D721Med (cell line): ENCODE measurements at regions not wholly inside any gene's neighbourhood (a gene's known extent, or its start where the extent isn't known, plus 50 kb on each side); places are given as distances from the start of the nearest gene placed in this dataset.

Source experiments
- DNase-seq: peaks from one replicate; pipeline ENCODE4 v3.0.0; 2011; ENCODE audit warnings: low spot score; ENCODE audit not compliant: insufficient read length
- FAIRE-seq: peaks from 2 replicates; lab custom pipeline; 2011; peaks lifted over from hg19 to GRCh38; lab: Jason Lieb, UNC
- TF ChIP-seq, protein P1 (sequence below): IDR thresholded peaks from 2 replicates; pipeline ENCODE4 v1.5.1; 2012; ENCODE audit warnings: mild to moderate bottlenecking, control low read depth; ENCODE audit not compliant: insufficient read depth; ENCODE audit errors: missing control alignments

DNA sequence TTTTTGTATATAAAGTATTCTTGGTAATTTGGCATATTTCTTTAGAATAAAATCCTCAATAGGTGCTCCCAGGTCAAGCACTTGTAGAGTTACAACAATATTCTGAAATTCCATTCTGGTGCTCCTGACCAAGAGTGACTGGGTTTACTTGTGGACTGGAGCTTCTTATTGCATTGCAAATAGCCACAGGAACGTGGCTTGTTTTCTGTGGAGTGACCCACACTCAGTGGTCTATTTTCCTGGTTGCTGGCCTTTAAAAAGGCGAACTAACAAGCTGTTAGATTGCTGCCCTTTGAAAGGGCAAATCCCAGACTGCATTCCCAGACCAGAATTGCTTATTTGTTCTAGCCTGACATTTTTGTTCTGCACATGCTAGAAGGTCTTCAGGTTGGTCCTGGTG lies 658.8 kb upstream of the GOT2 start:
- no peak for DNase-seq
- FAIRE-seq: no peak
- TF ChIP-seq, protein P1, sequence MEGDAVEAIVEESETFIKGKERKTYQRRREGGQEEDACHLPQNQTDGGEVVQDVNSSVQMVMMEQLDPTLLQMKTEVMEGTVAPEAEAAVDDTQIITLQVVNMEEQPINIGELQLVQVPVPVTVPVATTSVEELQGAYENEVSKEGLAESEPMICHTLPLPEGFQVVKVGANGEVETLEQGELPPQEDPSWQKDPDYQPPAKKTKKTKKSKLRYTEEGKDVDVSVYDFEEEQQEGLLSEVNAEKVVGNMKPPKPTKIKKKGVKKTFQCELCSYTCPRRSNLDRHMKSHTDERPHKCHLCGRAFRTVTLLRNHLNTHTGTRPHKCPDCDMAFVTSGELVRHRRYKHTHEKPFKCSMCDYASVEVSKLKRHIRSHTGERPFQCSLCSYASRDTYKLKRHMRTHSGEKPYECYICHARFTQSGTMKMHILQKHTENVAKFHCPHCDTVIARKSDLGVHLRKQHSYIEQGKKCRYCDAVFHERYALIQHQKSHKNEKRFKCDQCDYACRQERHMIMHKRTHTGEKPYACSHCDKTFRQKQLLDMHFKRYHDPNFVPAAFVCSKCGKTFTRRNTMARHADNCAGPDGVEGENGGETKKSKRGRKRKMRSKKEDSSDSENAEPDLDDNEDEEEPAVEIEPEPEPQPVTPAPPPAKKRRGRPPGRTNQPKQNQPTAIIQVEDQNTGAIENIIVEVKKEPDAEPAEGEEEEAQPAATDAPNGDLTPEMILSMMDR: no peak

DNA sequence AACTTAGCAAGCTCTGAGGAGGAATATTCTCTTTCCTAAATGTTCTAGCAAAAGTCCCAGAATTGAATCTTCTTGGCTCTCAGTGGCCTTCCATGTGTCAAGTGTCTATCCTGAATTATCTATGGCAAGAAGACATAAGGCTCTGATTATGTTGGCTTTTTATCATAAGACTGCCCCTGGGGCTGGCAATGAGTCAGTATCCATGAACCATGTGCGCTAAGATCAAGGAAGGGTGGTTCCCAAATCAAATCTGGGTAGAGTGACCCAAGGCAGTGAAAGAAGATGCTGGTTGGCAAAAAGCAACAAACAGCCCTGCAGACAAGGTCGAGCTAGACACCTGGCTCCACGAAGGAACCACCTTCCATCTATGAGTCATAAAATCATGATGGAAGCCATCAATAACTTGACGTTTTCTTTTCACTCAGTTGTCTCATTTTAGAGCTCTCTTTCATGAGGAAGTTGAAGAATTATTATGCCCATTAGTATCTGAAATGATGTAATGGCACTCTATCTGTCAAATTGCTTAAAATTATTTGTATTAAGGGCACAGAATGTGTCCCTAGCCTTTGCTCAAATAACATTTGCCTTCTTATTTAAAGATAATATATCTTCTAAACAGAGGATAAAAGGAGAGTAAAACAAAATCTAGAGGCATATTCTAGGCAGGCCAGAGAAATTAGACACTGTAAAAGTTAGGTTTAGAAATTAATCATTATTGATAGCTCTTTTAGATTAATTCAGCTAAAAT lies 657.7 kb upstream of the GOT2 start:
- DNase-seq (no peak), FAIRE-seq (no peak)
- TF ChIP-seq, protein P1: no peak

DNA sequence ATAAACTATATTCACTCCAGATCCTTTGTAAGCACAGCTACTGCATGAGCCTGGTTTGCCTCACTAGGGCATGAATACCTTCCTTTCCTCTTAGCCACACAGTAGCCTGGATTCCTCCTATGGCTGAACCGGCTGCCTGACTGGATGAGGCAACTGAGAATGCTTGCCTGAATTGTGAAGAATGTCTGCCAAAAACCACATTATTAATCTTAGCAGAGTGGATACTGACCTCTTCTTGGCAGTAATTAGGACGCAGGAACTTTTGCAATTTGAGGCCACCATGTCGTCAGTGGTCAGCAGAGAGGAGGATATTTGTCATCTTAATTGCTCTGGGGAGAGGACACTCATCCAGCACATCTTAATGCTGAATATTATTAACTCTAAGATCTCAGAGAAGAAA lies 651.8 kb upstream of the GOT2 start:
- TF ChIP-seq, protein P1: no peak
- no peak for FAIRE-seq
- no peak for DNase-seq

DNA sequence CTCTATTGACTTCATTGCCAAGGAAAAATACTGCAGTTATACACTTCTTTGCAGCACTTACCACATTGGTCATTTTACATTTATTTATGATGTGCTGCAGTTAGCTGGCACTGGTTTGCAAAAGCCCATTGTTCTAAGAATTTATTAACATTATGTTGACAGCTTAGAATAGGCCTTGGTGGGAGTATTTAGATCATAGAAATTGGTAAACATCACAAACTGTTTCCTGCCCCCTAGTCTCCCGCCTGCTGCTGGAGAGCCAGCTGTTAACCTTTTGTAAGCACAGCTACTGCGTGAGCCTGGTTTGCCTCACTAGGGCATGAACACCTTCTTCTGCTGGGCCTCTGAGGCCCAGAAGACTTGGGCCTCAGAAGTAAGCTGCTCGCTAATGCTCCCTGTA lies 651.4 kb upstream of the GOT2 start:
- TF ChIP-seq, protein P1: no peak
- FAIRE-seq: no peak
- no peak for DNase-seq

DNA sequence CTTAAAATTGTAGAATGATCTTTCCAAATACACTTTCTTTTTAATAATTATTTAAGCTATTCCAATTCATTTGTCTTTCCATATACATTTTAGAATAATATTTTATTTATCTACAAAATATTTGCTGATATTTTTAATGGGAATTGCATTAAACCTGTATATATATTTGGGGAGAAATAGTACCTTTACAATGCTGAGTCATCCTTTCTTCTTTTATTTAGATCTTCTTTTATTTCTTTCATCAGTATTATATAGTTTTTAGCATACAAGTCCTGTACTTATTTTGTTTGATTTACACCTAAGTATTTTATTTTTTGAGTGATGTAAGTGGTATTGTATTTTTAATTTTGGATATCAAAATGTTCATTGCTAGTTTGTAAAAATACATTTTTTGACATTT lies 639.5 kb upstream of the GOT2 start:
- DNase-seq (no peak), FAIRE-seq (no peak)
- TF ChIP-seq, protein P1: no peak

DNA sequence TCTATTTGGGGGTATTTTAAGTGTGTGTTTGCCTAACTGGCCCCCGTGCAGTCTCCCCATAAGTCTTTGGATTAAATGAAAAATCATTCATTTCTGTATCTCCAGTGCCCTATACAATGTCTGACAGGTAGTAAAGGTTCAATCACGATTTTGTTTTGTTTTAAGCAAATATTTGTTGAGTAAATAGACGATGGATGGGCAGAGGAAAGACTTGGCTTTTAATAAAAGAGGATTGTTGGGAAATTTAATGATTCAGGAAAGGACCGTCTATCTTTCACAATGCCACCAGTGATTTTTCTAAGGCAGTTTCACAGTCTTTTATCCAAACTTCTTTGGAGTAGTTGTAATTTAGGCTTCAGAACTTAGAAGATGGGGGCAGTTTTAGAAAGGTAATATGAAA lies 636.6 kb upstream of the GOT2 start:
- DNase-seq (no peak), FAIRE-seq (no peak)
- TF ChIP-seq, protein P1: no peak

DNA sequence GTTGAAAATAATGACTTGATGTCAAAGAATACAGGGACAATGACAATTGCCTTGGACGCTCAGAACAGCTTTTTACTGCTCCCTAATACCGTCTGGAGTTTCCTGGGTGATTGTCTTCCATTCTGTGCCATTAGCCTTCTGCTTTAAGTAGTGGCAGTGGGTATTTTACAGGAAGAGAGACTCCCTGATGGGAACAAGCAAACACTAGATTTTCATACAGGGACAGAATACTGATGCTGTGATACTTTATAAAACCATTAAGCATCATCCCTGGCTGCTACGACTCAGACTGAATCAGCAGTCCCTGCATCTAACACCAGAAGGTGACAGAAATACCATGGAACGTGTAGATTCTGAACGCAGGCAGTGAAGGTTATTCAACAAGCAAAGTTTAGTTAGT lies 635.4 kb upstream of the GOT2 start:
- DNase-seq (no peak), FAIRE-seq (no peak)
- TF ChIP-seq, protein P1: no peak
